IMR-90 (cell line): ENCODE measurements at regions not wholly inside any gene's neighbourhood (a gene's known extent, or its start where the extent isn't known, plus 50 kb on each side); places are given as distances from the start of the nearest gene placed in this dataset.

Experiments used
- ATAC-seq: fragments of 200-7000 bp; cut with Tn5 transposase; 2 replicates; pipeline ENCODE4 v1.9.1; 2020; ENCODE audit warnings: low read depth, mild to moderate bottlenecking, moderate library complexity
- BruUV-seq: library from RNA; stranded (reverse); fragments of 400-500 nt; replicated peaks from 2 replicates; lab custom pipeline; 2021; lab: Mats Ljungman, UMichigan
- CTCF ChIA-PET: fragments of 300-600 bp; formaldehyde crosslinking; extraction: SDS; loops from one replicate; lab custom pipeline; 2021; ENCODE audit warnings: antibody characterized with exemption; lab: Yijun Ruan, JAX
- POLR2A ChIA-PET: fragments of 300-600 bp; sonication (Branson Sonifier 250); formaldehyde crosslinking; loops from one replicate; lab custom pipeline; 2022; ENCODE audit warnings: antibody characterized with exemption; ENCODE audit not compliant: unreplicated experiment; lab: Charles Lee
- DNase-seq: peaks from one replicate; pipeline ENCODE4 v3.0.0; 2013
- H2AFZ ChIP-seq: replicated peaks from 2 replicates; pipeline ENCODE3; 2013; ENCODE audit warnings: low read length, mild to moderate bottlenecking; ENCODE audit not compliant: poor library complexity
- H2AK5ac ChIP-seq: 2 replicates; pipeline ENCODE4 v1.6.1; 2013; ENCODE audit warnings: low read depth, low read length, inconsistent platforms
- H2AK9ac ChIP-seq: replicated peaks from 2 replicates; pipeline ENCODE3; 2013; ENCODE audit warnings: mild to moderate bottlenecking, low read depth, low read length, moderate library complexity; ENCODE audit not compliant: poor library complexity
- H2BK120ac ChIP-seq: 2 replicates; pipeline ENCODE4 v1.6.1; 2013; ENCODE audit warnings: low read depth, low read length, inconsistent platforms
- H2BK15ac ChIP-seq: 3 replicates; pipeline ENCODE4 v1.6.1; 2013; ENCODE audit warnings: low read depth, low read length, inconsistent platforms
- H2BK20ac ChIP-seq: 2 replicates; pipeline ENCODE4 v1.6.1; 2013; ENCODE audit warnings: low read depth, mild to moderate bottlenecking, inconsistent platforms, low read length, moderate library complexity
- H2BK5ac ChIP-seq: 2 replicates; pipeline ENCODE4 v1.6.1; 2013; ENCODE audit warnings: mild to moderate bottlenecking, low read depth, low read length, inconsistent platforms; ENCODE audit not compliant: poor library complexity, severe bottlenecking
- H3K14ac ChIP-seq: replicated peaks from 2 replicates; pipeline ENCODE4 v1.6.1; 2013; ENCODE audit warnings: low read depth, low read length, inconsistent platforms
- H3K18ac ChIP-seq: 2 replicates; pipeline ENCODE4 v1.6.1; 2013; ENCODE audit warnings: low read depth, low read length, control low read depth
- H3K23ac ChIP-seq: 2 replicates; pipeline ENCODE4 v1.6.1; 2013; ENCODE audit warnings: low read depth, low read length, inconsistent platforms
- H3K27ac ChIP-seq: 2 replicates; pipeline ENCODE4 v1.5.1; 2013; ENCODE audit warnings: mild to moderate bottlenecking, control low read depth, low read length; ENCODE audit not compliant: insufficient read depth
- H3K27me3 ChIP-seq: 2 replicates; pipeline ENCODE4 v1.6.1; 2013; ENCODE audit warnings: low read length; ENCODE audit not compliant: control insufficient read depth, insufficient read depth
- H3K36me3 ChIP-seq: 2 replicates; pipeline ENCODE4 v1.6.1; 2013; ENCODE audit warnings: low read length, mixed read lengths; ENCODE audit not compliant: control insufficient read depth, insufficient read depth
- H3K4ac ChIP-seq: 2 replicates; pipeline ENCODE4 v1.6.1; 2013; ENCODE audit warnings: low read depth, low read length, inconsistent platforms
- H3K4me1 ChIP-seq: 2 replicates; pipeline ENCODE4 v1.6.1; 2013; ENCODE audit warnings: low read length, mixed read lengths; ENCODE audit not compliant: control insufficient read depth, insufficient read depth
- H3K4me2 ChIP-seq: 2 replicates; pipeline ENCODE4 v1.6.1; 2013; ENCODE audit warnings: low read depth, mild to moderate bottlenecking, control low read depth, low read length, moderate library complexity
- H3K4me3 ChIP-seq: 2 replicates; pipeline ENCODE4 v1.5.1; 2013; ENCODE audit warnings: low read depth, mild to moderate bottlenecking, control low read depth, low read length, moderate library complexity; ENCODE audit not compliant: insufficient read depth
- H3K56ac ChIP-seq: 2 replicates; pipeline ENCODE4 v1.6.1; 2013; ENCODE audit warnings: low read length, inconsistent platforms; ENCODE audit not compliant: insufficient read depth; ENCODE audit errors: extremely low read depth
- H3K79me1 ChIP-seq, 2 experiments: 2 replicates each; pipeline ENCODE4 v1.6.1; 2013; ENCODE audit warnings: low read length in 2 of 2, inconsistent platforms in 1 of 2, low read depth in 1 of 2
- H3K9ac ChIP-seq: 2 replicates; pipeline ENCODE4 v1.6.1; 2013; ENCODE audit warnings: low read depth, low read length, control low read depth
- H3K9me1 ChIP-seq: 2 replicates; pipeline ENCODE4 v1.6.1; 2013; ENCODE audit warnings: low read length, inconsistent platforms; ENCODE audit not compliant: insufficient read depth
- H3K9me3 ChIP-seq: 2 replicates; pipeline ENCODE4 v1.6.1; 2013; ENCODE audit warnings: low read length; ENCODE audit not compliant: control insufficient read depth, insufficient read depth
- H4K20me1 ChIP-seq: 2 replicates; pipeline ENCODE4 v1.6.1; 2013; ENCODE audit warnings: low read length, inconsistent platforms; ENCODE audit not compliant: insufficient read depth
- H4K5ac ChIP-seq: 2 replicates; pipeline ENCODE4 v1.6.1; 2013; ENCODE audit warnings: mild to moderate bottlenecking, low read depth, low read length, control low read depth
- H4K8ac ChIP-seq, 2 experiments: 2 replicates each; pipeline ENCODE4 v1.6.1; 2013; ENCODE audit warnings: low read depth in 2 of 2, low read length in 2 of 2, control low read depth in 1 of 2, inconsistent platforms in 1 of 2
- H4K91ac ChIP-seq: 2 replicates; pipeline ENCODE4 v1.6.1; 2013; ENCODE audit warnings: low read depth, low read length, inconsistent platforms; ENCODE audit not compliant: insufficient read depth
- BHLHE40 ChIP-seq: fragments of 150-350 bp; IDR thresholded peaks from 2 replicates; pipeline ENCODE4 v1.6.1; 2016; ENCODE audit warnings: mild to moderate bottlenecking, low read depth, low read length
- CEBPB ChIP-seq: IDR thresholded peaks from 2 replicates; pipeline ENCODE4 v1.6.1; 2012; ENCODE audit warnings: low read depth, low read length, improper control_type of control experiment
- CHD1 ChIP-seq: IDR thresholded peaks from 2 replicates; pipeline ENCODE4 v1.6.1; 2012; ENCODE audit warnings: low read depth, low read length, improper control_type of control experiment
- CTCF ChIP-seq: conservative IDR thresholded peaks from 2 replicates; pipeline ENCODE4 v1.5.1; 2012; ENCODE audit warnings: mild to moderate bottlenecking, low read depth, low read length, improper control_type of control experiment
- ELK1 ChIP-seq: fragments of 150-350 bp; IDR thresholded peaks from 2 replicates; pipeline ENCODE4 v1.6.1; 2016; ENCODE audit warnings: low read depth, mild to moderate bottlenecking, low read length, moderate library complexity, borderline replicate concordance
- FOS ChIP-seq: fragments of 150-350 bp; IDR thresholded peaks from 2 replicates; pipeline ENCODE4 v1.6.1; 2016; ENCODE audit warnings: low read depth, low read length
- MAFK ChIP-seq: IDR thresholded peaks from 2 replicates; pipeline ENCODE4 v1.6.1; 2012; ENCODE audit warnings: low read depth, low read length, improper control_type of control experiment
- MAZ ChIP-seq: IDR thresholded peaks from 2 replicates; pipeline ENCODE4 v1.6.1; 2012; ENCODE audit warnings: low read depth, mild to moderate bottlenecking, low read length, improper control_type of control experiment, moderate library complexity, borderline replicate concordance
- MXI1 ChIP-seq: IDR thresholded peaks from 2 replicates; pipeline ENCODE4 v1.6.1; 2012; ENCODE audit warnings: low read depth, mild to moderate bottlenecking, low read length, moderate library complexity, borderline replicate concordance
- NFE2L2 ChIP-seq: fragments of 150-350 bp; IDR thresholded peaks from 2 replicates; pipeline ENCODE4 v1.6.1; 2016; ENCODE audit warnings: low read depth, mild to moderate bottlenecking, low read length
- POLR2A ChIP-seq: IDR thresholded peaks from 2 replicates; pipeline ENCODE4 v1.6.1; 2012; ENCODE audit warnings: mild to moderate bottlenecking, low read depth, low read length
- RAD21 ChIP-seq: IDR thresholded peaks from 2 replicates; pipeline ENCODE4 v1.6.1; 2012; ENCODE audit warnings: low read length, improper control_type of control experiment
- RCOR1 ChIP-seq: IDR thresholded peaks from 2 replicates; pipeline ENCODE4 v1.6.1; 2012; ENCODE audit warnings: mild to moderate bottlenecking, low read length, improper control_type of control experiment; ENCODE audit not compliant: insufficient replicate concordance
- RFX5 ChIP-seq: IDR thresholded peaks from 2 replicates; pipeline ENCODE4 v1.8.0; 2012; ENCODE audit warnings: low read depth, mild to moderate bottlenecking, low read length, moderate library complexity
- SMC3 ChIP-seq: fragments of 150-350 bp; IDR thresholded peaks from 2 replicates; pipeline ENCODE4 v1.6.1; 2016; ENCODE audit warnings: low read depth, mild to moderate bottlenecking, antibody characterized with exemption, low read length, moderate library complexity
- USF2 ChIP-seq: fragments of 150-350 bp; IDR thresholded peaks from 2 replicates; pipeline ENCODE4 v1.6.1; 2017; ENCODE audit warnings: mild to moderate bottlenecking, antibody characterized with exemption, low read length, low read depth
- WGBS, 2 experiments: methylation state at CpG; one replicate each; pipeline versions ENCODE4 v1.1.5 to v1.1.7; 2013; ENCODE audit warnings: missing lambda C conversion rate in 2 of 2; ENCODE audit not compliant: insufficient read length in 1 of 2; ENCODE audit errors: extremely low coverage in 2 of 2; 5-methylcytosine and 5-hydroxymethylcytosine counted together
- dilution Hi-C: fragments of 300-500 bp; cut with HindIII; formaldehyde crosslinking; loops from one replicate; pipeline ENCODE4 v1.14.3; 2018; ENCODE audit warnings: low sequenced_read_pairs; ENCODE audit not compliant: unreplicated experiment
- in situ Hi-C: fragments of 300-500 bp; cut with MboI; formaldehyde crosslinking; loops from 3 replicates; pipeline ENCODE4 v1.14.3; 2019; ENCODE audit warnings: low sequenced_read_pairs, inconsistent platforms, mixed read lengths
- intact Hi-C: fragments of 100-400 bp; cut with micrococcal nuclease; formaldehyde crosslinking; loops from 2 replicates; pipeline ENCODE4 v1.10.0; 2022

- H3K4me1 ChIP-seq, result no peaks in the 10 kb centered on the region
- no peak overlapping the region for H3K14ac ChIP-seq
- H3K9ac ChIP-seq, result no peak overlapping the region
- no peak overlapping the region for H2AK5ac ChIP-seq
- H3K18ac ChIP-seq, result no peak overlapping the region
- no peak overlapping the region for H3K4ac ChIP-seq
- intact Hi-C loops, result no loop called here
- ChIA-PET CTCF (interaction anchor here (0.7 kb wide), 1 partner anchor 88 kb away, joined by 5 read pairs; no protein-coding TSS in a partner anchor), POLR2A (no interaction called here)
- H4K8ac ChIP-seq, result no peak overlapping the region
- H2BK120ac ChIP-seq, result no peak overlapping the region
- H3K79me1 ChIP-seq, result no peaks in the 10 kb centered on the region
- no peaks in the 10 kb centered on the region for H4K20me1 ChIP-seq
- H2AFZ ChIP-seq, result no peak overlapping the region
- dilution Hi-C loops, result no loop called here
- no peak overlapping the region for H2AK9ac ChIP-seq
- no peak overlapping the region for H4K91ac ChIP-seq
- no peak overlapping the region for H2BK20ac ChIP-seq
- in situ Hi-C loops, result no loop called here
- no peaks in the 10 kb centered on the region for H3K36me3 ChIP-seq
- no peaks in the 10 kb centered on the region for H3K9me1 ChIP-seq
- WGBS, 2 experiments, result no CpG with 5 or more reads among the region's 2 CpGs
- ATAC-seq (no peak), DNase-seq (no peak)
- H3K23ac ChIP-seq, result no peak overlapping the region
- peaks cover 2% of the 10 kb centered on the region; the same call in 1 of the 2 replicates for H3K9me3 ChIP-seq
- H2BK5ac ChIP-seq, result no peak overlapping the region
- no peak overlapping the region for H3K27ac ChIP-seq
- H4K5ac ChIP-seq, result no peak overlapping the region
- BruUV-seq, result no TSS peak
- H3K4me2 ChIP-seq, result no peak overlapping the region
- no peak overlapping the region for H3K4me3 ChIP-seq
- no peak overlapping the region for H3K56ac ChIP-seq
- no peak for TF ChIP-seq MAFK
- TF ChIP-seq BHLHE40, result no peak
- no peak for TF ChIP-seq ELK1
- TF ChIP-seq POLR2A, result no peak
- no peak for TF ChIP-seq CHD1
- TF ChIP-seq CTCF, result no peak
- TF ChIP-seq NFE2L2, result no peak
- no peak for TF ChIP-seq MXI1
- no peak for TF ChIP-seq CEBPB
- TF ChIP-seq RAD21, result no peak
- no peak for TF ChIP-seq RFX5
- TF ChIP-seq RCOR1, result no peak
- TF ChIP-seq FOS, result no peak
- no peak for TF ChIP-seq USF2
- TF ChIP-seq SMC3, result no peak
- TF ChIP-seq MAZ, result no peak
- H3K27me3 ChIP-seq, result no peaks in the 10 kb centered on the region
- H2BK15ac ChIP-seq, result no peak overlapping the region
Observed at GRCh38 chrX:151812661-151813060, 78.1 kb downstream of the CNGA2 start.
